Suprapubic skin (tissue), 3 donors: ENCODE measurements at regions not wholly inside any gene's neighbourhood (a gene's known extent, or its start where the extent isn't known, plus 50 kb on each side); places are given as distances from the start of the nearest gene placed in this dataset.

Experiments used
- EP300 ChIP-seq: sonication (generic); formaldehyde crosslinking; IDR thresholded peaks from one replicate; pipeline ENCODE4 v1.6.1; 2017; ENCODE audit warnings: antibody characterized with exemption
- POLR2A ChIP-seq, 2 donors: fragments of 450-650 bp; IDR thresholded peaks; one replicate each; pipeline ENCODE4 v1.6.1; 2017; ENCODE audit warnings: antibody characterized with exemption in 2 of 2, mild to moderate bottlenecking in 2 of 2, moderate library complexity in 2 of 2
- TF ChIP-seq, protein P1 (sequence below), 2 donors: fragments of 200-600 bp in 1 of 2; fragments of 450-650 bp in 1 of 2; sonication (generic) in 1 of 2; IDR thresholded peaks; one replicate each; pipeline ENCODE4 v1.5.1; 2016 to 2019; ENCODE audit warnings: antibody characterized with exemption in 2 of 2, mild to moderate bottlenecking in 1 of 2, moderate library complexity in 1 of 2

GRCh38 chr5:103374473-103374963 lies 116.0 kb downstream of the MACIR start:
- TF ChIP-seq, protein P1, sequence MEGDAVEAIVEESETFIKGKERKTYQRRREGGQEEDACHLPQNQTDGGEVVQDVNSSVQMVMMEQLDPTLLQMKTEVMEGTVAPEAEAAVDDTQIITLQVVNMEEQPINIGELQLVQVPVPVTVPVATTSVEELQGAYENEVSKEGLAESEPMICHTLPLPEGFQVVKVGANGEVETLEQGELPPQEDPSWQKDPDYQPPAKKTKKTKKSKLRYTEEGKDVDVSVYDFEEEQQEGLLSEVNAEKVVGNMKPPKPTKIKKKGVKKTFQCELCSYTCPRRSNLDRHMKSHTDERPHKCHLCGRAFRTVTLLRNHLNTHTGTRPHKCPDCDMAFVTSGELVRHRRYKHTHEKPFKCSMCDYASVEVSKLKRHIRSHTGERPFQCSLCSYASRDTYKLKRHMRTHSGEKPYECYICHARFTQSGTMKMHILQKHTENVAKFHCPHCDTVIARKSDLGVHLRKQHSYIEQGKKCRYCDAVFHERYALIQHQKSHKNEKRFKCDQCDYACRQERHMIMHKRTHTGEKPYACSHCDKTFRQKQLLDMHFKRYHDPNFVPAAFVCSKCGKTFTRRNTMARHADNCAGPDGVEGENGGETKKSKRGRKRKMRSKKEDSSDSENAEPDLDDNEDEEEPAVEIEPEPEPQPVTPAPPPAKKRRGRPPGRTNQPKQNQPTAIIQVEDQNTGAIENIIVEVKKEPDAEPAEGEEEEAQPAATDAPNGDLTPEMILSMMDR (IDR thresholded peaks at IDR 0.05), result no peak
- TF ChIP-seq POLR2A (IDR thresholded peaks at IDR 0.05) (no peak), EP300 (no peak)
